ENCODE measurements at regions not wholly inside any gene's neighbourhood (a gene's known extent, or its start where the extent isn't known, plus 50 kb on each side); places are given as distances from the start of the nearest gene placed in this dataset.

DNA sequence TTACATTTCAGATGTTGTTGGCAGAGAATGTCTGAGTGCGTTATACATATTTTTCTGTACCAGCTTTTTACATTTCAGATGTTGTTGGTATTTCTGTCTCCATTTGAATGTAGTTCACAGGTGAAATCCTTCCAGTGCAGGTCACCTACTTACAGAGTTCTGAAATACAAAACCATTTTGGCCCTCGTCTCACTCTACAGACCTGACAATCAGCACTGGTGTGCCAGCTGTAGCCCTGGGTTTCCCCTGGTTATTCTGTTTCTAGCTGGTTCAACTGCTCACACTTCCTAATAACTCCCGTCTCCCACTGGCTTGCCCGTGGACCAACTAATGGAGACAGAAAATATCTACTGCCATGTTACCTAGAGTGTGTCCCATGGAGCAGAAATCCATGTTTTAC is 87.5 kb upstream of the CDIN1 start:
- TF ChIP-seq, protein P1, sequence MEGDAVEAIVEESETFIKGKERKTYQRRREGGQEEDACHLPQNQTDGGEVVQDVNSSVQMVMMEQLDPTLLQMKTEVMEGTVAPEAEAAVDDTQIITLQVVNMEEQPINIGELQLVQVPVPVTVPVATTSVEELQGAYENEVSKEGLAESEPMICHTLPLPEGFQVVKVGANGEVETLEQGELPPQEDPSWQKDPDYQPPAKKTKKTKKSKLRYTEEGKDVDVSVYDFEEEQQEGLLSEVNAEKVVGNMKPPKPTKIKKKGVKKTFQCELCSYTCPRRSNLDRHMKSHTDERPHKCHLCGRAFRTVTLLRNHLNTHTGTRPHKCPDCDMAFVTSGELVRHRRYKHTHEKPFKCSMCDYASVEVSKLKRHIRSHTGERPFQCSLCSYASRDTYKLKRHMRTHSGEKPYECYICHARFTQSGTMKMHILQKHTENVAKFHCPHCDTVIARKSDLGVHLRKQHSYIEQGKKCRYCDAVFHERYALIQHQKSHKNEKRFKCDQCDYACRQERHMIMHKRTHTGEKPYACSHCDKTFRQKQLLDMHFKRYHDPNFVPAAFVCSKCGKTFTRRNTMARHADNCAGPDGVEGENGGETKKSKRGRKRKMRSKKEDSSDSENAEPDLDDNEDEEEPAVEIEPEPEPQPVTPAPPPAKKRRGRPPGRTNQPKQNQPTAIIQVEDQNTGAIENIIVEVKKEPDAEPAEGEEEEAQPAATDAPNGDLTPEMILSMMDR (IDR thresholded peaks at IDR 0.05): no peak
- no peak for TF ChIP-seq POLR2A (IDR thresholded peaks at IDR 0.05)

Measured in adrenal gland (tissue), 5 donors.